Activated naive CD4-positive, alpha-beta T cell treated with anti-CD3 and anti-CD28 coated beads, Interleukin-2, amount 50 U/mL, for 24 hours (primary cell): ENCODE measurements at regions not wholly inside any gene's neighbourhood (a gene's known extent, or its start where the extent isn't known, plus 50 kb on each side); places are given as distances from the start of the nearest gene placed in this dataset.

ENCODE experiments used
- H3K27ac Mint-ChIP-seq: one replicate; pipeline ENCODE4 v1.8.0; 2021; ENCODE audit warnings: mild to moderate bottlenecking, mixed read lengths
- H3K27me3 Mint-ChIP-seq: one replicate; pipeline ENCODE4 v1.8.0; 2021; ENCODE audit warnings: mixed read lengths
- H3K36me3 Mint-ChIP-seq: one replicate; pipeline ENCODE4 v1.8.0; 2021; ENCODE audit warnings: mixed read lengths
- H3K4me1 Mint-ChIP-seq: one replicate; pipeline ENCODE4 v1.8.0; 2021; ENCODE audit warnings: mixed read lengths
- H3K4me3 Mint-ChIP-seq: one replicate; pipeline ENCODE4 v1.8.0; 2021; ENCODE audit warnings: mild to moderate bottlenecking, mixed read lengths
- H3K9me3 Mint-ChIP-seq: one replicate; pipeline ENCODE4 v1.8.0; 2021; ENCODE audit warnings: mixed read lengths

- Mint-ChIP-seq H3K36me3 (no peaks in the 10 kb centered on the region), H3K4me3 (no peak overlapping the region)
Measured at GRCh38 chr16:73365016-73365551, 317.2 kb upstream of the ZFHX3 start.

GRCh38 chr16:73364413-73364812 lies 316.5 kb upstream of the ZFHX3 start:
- no peaks in the 10 kb centered on the region for H3K9me3 Mint-ChIP-seq
- no peak overlapping the region for H3K4me3 Mint-ChIP-seq
- H3K27me3 Mint-ChIP-seq, result no peaks in the 10 kb centered on the region
- H3K27ac Mint-ChIP-seq, result no peak overlapping the region
- H3K4me1 Mint-ChIP-seq, result no peaks in the 10 kb centered on the region
- no peaks in the 10 kb centered on the region for H3K36me3 Mint-ChIP-seq

More at GRCh38 chr16:73365016-73365551, 317.2 kb upstream of the ZFHX3 start:
- Mint-ChIP-seq H3K27me3 (no peaks in the 10 kb centered on the region), H3K9me3 (no peaks in the 10 kb centered on the region), H3K27ac (no peak overlapping the region), H3K4me1 (no peaks in the 10 kb centered on the region)

- H3K36me3 Mint-ChIP-seq, result no peaks in the 10 kb centered on the region
- no peaks in the 10 kb centered on the region for H3K4me1 Mint-ChIP-seq
- H3K27me3 Mint-ChIP-seq, result no peaks in the 10 kb centered on the region
- H3K4me3 Mint-ChIP-seq, result no peak overlapping the region
- no peak overlapping the region for H3K27ac Mint-ChIP-seq
- no peaks in the 10 kb centered on the region for H3K9me3 Mint-ChIP-seq
Measured at GRCh38 chr16:73361061-73361460, 313.1 kb upstream of the ZFHX3 start.

- Mint-ChIP-seq H3K9me3 (no peaks in the 10 kb centered on the region), H3K27me3 (no peaks in the 10 kb centered on the region), H3K36me3 (no peaks in the 10 kb centered on the region), H3K4me3 (no peak overlapping the region), H3K4me1 (no peaks in the 10 kb centered on the region), H3K27ac (no peak overlapping the region)
Measured at GRCh38 chr16:73356401-73357079, 308.6 kb upstream of the ZFHX3 start.

GRCh38 chr16:73355981-73356380 lies 308.1 kb upstream of the ZFHX3 start:
- H3K36me3 Mint-ChIP-seq, result no peaks in the 10 kb centered on the region
- no peaks in the 10 kb centered on the region for H3K9me3 Mint-ChIP-seq
- H3K4me3 Mint-ChIP-seq, result no peak overlapping the region
- no peaks in the 10 kb centered on the region for H3K4me1 Mint-ChIP-seq
- H3K27ac Mint-ChIP-seq, result no peak overlapping the region
- H3K27me3 Mint-ChIP-seq, result no peaks in the 10 kb centered on the region

- H3K27me3 Mint-ChIP-seq, result no peaks in the 10 kb centered on the region
- no peaks in the 10 kb centered on the region for H3K9me3 Mint-ChIP-seq
- H3K4me3 Mint-ChIP-seq, result no peak overlapping the region
- no peaks in the 10 kb centered on the region for H3K4me1 Mint-ChIP-seq
- no peak overlapping the region for H3K27ac Mint-ChIP-seq
- no peaks in the 10 kb centered on the region for H3K36me3 Mint-ChIP-seq
Measured at GRCh38 chr16:73354434-73354833, 306.5 kb upstream of the ZFHX3 start.

GRCh38 chr16:73350707-73351452 lies 303.0 kb upstream of the ZFHX3 start:
- Mint-ChIP-seq H3K27ac (no peak overlapping the region), H3K36me3 (no peaks in the 10 kb centered on the region), H3K27me3 (no peaks in the 10 kb centered on the region), H3K4me1 (no peaks in the 10 kb centered on the region), H3K4me3 (no peak overlapping the region), H3K9me3 (no peaks in the 10 kb centered on the region)

GRCh38 chr16:73347500-73348375 lies 299.8 kb upstream of the ZFHX3 start:
- Mint-ChIP-seq H3K27me3 (no peaks in the 10 kb centered on the region), H3K4me3 (no peak overlapping the region), H3K9me3 (no peaks in the 10 kb centered on the region), H3K36me3 (no peaks in the 10 kb centered on the region), H3K27ac (no peak overlapping the region), H3K4me1 (no peaks in the 10 kb centered on the region)

GRCh38 chr16:73339821-73340220 lies 291.9 kb upstream of the ZFHX3 start:
- no peaks in the 10 kb centered on the region for H3K9me3 Mint-ChIP-seq
- no peaks in the 10 kb centered on the region for H3K27me3 Mint-ChIP-seq
- no peaks in the 10 kb centered on the region for H3K4me1 Mint-ChIP-seq
- H3K36me3 Mint-ChIP-seq, result no peaks in the 10 kb centered on the region
- H3K27ac Mint-ChIP-seq, result no peak overlapping the region
- H3K4me3 Mint-ChIP-seq, result no peak overlapping the region

GRCh38 chr16:73337373-73338296 lies 289.7 kb upstream of the ZFHX3 start:
- Mint-ChIP-seq H3K27ac (no peak overlapping the region), H3K4me1 (no peaks in the 10 kb centered on the region), H3K4me3 (no peak overlapping the region), H3K27me3 (no peaks in the 10 kb centered on the region), H3K36me3 (no peaks in the 10 kb centered on the region), H3K9me3 (no peaks in the 10 kb centered on the region)

GRCh38 chr16:73329358-73330286 lies 281.7 kb upstream of the ZFHX3 start:
- Mint-ChIP-seq H3K27me3 (no peaks in the 10 kb centered on the region), H3K4me3 (no peak overlapping the region), H3K36me3 (no peaks in the 10 kb centered on the region), H3K9me3 (no peaks in the 10 kb centered on the region), H3K27ac (no peak overlapping the region), H3K4me1 (no peaks in the 10 kb centered on the region)

- no peaks in the 10 kb centered on the region for H3K27me3 Mint-ChIP-seq
- no peak overlapping the region for H3K27ac Mint-ChIP-seq
- H3K4me3 Mint-ChIP-seq, result no peak overlapping the region
- no peaks in the 10 kb centered on the region for H3K4me1 Mint-ChIP-seq
- no peaks in the 10 kb centered on the region for H3K9me3 Mint-ChIP-seq
- no peaks in the 10 kb centered on the region for H3K36me3 Mint-ChIP-seq
Measured at GRCh38 chr16:73326770-73327470, 279.0 kb upstream of the ZFHX3 start.

- Mint-ChIP-seq H3K36me3 (no peaks in the 10 kb centered on the region), H3K4me1 (no peaks in the 10 kb centered on the region), H3K27me3 (peaks cover 1% of the 10 kb centered on the region), H3K9me3 (no peaks in the 10 kb centered on the region), H3K27ac (no peak overlapping the region), H3K4me3 (no peak overlapping the region)
Measured at GRCh38 chr16:73326221-73326620, 278.3 kb upstream of the ZFHX3 start.
